K562 (cell line): ENCODE measurements at regions not wholly inside any gene's neighbourhood (a gene's known extent, or its start where the extent isn't known, plus 50 kb on each side); places are given as distances from the start of the nearest gene placed in this dataset.

Experiments used
- ATAC-seq: fragments of 200-7000 bp; cut with Tn5 transposase; 3 replicates; pipeline ENCODE4 v1.9.1; 2020; ENCODE audit warnings: moderate library complexity
- BruUV-seq: library from RNA; stranded (reverse); fragments of 400-500 nt; replicated peaks from 2 replicates; lab custom pipeline; 2021; lab: Mats Ljungman, UMichigan
- CTCF ChIA-PET: fragments of 300-600 bp; formaldehyde crosslinking; extraction: SDS; loops from one replicate; lab custom pipeline; 2021; ENCODE audit warnings: low intra/inter-chr PET ratio; lab: Yijun Ruan, JAX
- POLR2A ChIA-PET: fragments of 300-600, 350-650 bp; sonication (Branson Sonifier 250); formaldehyde crosslinking; extraction: SDS; loops from one replicate; lab custom pipeline; 2021; ENCODE audit warnings: antibody characterized with exemption, inconsistent platforms; lab: Yijun Ruan, JAX
- DNase-seq, 4 experiments: peaks; one replicate each; pipeline versions ENCODE4 v3.0.0 to v3.0.0-alpha.2; 2011 to 2018; ENCODE audit warnings: low spot score in 3 of 4, mixed read lengths in 3 of 4; ENCODE audit errors: extremely low read depth in 1 of 4
- FAIRE-seq: peaks from 2 replicates; lab custom pipeline; 2011; peaks lifted over from hg19 to GRCh38; lab: Jason Lieb, UNC
- H2AFZ ChIP-seq: 2 replicates; pipeline ENCODE4 v1.6.0; 2011; ENCODE audit warnings: low read depth, low read length, control low read depth, inconsistent platforms
- H3K27ac ChIP-seq: fragments of 200-600 bp; 3 replicates; pipeline ENCODE4 v1.8.0; 2011; ENCODE audit warnings: low read depth, mild to moderate bottlenecking, control low read depth, inconsistent platforms, low read length, moderate library complexity, mixed read lengths; ENCODE audit errors: extremely low read depth
- H3K27me3 ChIP-seq, 2 experiments: fragments of 300-600 bp in 1 of 2; 2 replicates in 1 of 2; 3 replicates in 1 of 2; pipeline versions ENCODE4 v1.6.0 to v1.8.0; 2011; ENCODE audit warnings: inconsistent platforms in 2 of 2, low read length in 2 of 2, mild to moderate bottlenecking in 1 of 2, mixed read lengths in 1 of 2, moderate library complexity in 1 of 2; ENCODE audit not compliant: control insufficient read depth in 2 of 2, insufficient read depth in 2 of 2
- H3K36me3 ChIP-seq: fragments of 300-600 bp; 3 replicates; pipeline ENCODE4 v1.8.0; 2011; ENCODE audit warnings: mild to moderate bottlenecking, low read length, inconsistent platforms; ENCODE audit not compliant: control insufficient read depth, insufficient read depth
- H3K4me1 ChIP-seq, 2 experiments: fragments of 200-600 bp in 1 of 2; replicated peaks in 1 of 2; 2 replicates in 1 of 2; 3 replicates in 1 of 2; pipeline versions ENCODE4 v1.5.1 to v1.8.0; 2011; ENCODE audit warnings: inconsistent platforms in 2 of 2, low read length in 2 of 2, mild to moderate bottlenecking in 1 of 2, mixed read lengths in 1 of 2, moderate library complexity in 1 of 2; ENCODE audit not compliant: control insufficient read depth in 2 of 2, insufficient read depth in 2 of 2
- H3K4me2 ChIP-seq: 2 replicates; pipeline ENCODE4 v1.6.1; 2011; ENCODE audit warnings: low read length, control low read depth, inconsistent platforms, mixed read lengths; ENCODE audit not compliant: insufficient read depth
- H3K4me3 ChIP-seq: fragments of 200-600 bp; sonication (generic), shearing (Covaris generic); 2 replicates; pipeline ENCODE4 v1.5.1; 2016; ENCODE audit warnings: control low read depth, inconsistent platforms
- H3K79me2 ChIP-seq: fragments of 200-600 bp; 3 replicates; pipeline ENCODE4 v1.8.0; 2011; ENCODE audit warnings: low read length, inconsistent platforms; ENCODE audit not compliant: control insufficient read depth, insufficient read depth
- H3K9ac ChIP-seq, 2 experiments: 2 replicates each; pipeline versions ENCODE4 v1.6.0 to v1.6.1; 2011; ENCODE audit warnings: low read depth in 2 of 2, low read length in 2 of 2, control low read depth in 1 of 2, inconsistent platforms in 1 of 2, mild to moderate bottlenecking in 1 of 2, mixed read lengths in 1 of 2; ENCODE audit not compliant: insufficient read depth in 1 of 2
- H3K9me1 ChIP-seq: one replicate; pipeline ENCODE4 v1.6.0; 2011; ENCODE audit warnings: inconsistent platforms, mild to moderate bottlenecking, low read length, moderate library complexity; ENCODE audit not compliant: control insufficient read depth, insufficient read depth
- H3K9me3 ChIP-seq: replicated peaks from 2 replicates; pipeline ENCODE4 v1.5.1; 2011; ENCODE audit warnings: low read depth, low read length, inconsistent platforms; ENCODE audit not compliant: control insufficient read depth, insufficient read depth
- H4K20me1 ChIP-seq: replicated peaks from 2 replicates; pipeline ENCODE4 v1.6.1; 2011; ENCODE audit warnings: low read length, inconsistent platforms, mixed read lengths; ENCODE audit not compliant: control insufficient read depth, insufficient read depth
- BRF1 ChIP-seq: IDR thresholded peaks from 3 replicates; pipeline ENCODE4 v1.6.1; 2011; ENCODE audit warnings: borderline replicate concordance, mild to moderate bottlenecking; ENCODE audit not compliant: insufficient read length; ENCODE audit errors: extremely low read depth
- CREBBP ChIP-seq: IDR thresholded peaks from one replicate; pipeline ENCODE4 v1.6.1; 2012; ENCODE audit warnings: low read depth, mild to moderate bottlenecking, control low read depth, inconsistent platforms, low read length
- DDX20 ChIP-seq: fragments of 450-650 bp; IDR thresholded peaks from 2 replicates; pipeline ENCODE4 v1.6.1; 2016; ENCODE audit warnings: missing genetic modification characterization, low read depth, mild to moderate bottlenecking, missing compliant biosample characterization, moderate library complexity
- DNMT1 ChIP-seq: fragments of 450-650 bp; IDR thresholded peaks from 2 replicates; pipeline ENCODE4 v1.6.1; 2016; ENCODE audit warnings: antibody characterized with exemption, mild to moderate bottlenecking
- EHMT2 ChIP-seq: fragments of 450-650 bp; IDR thresholded peaks from 2 replicates; pipeline ENCODE4 v1.6.1; 2018; ENCODE audit warnings: antibody characterized with exemption
- ELK1 ChIP-seq: sonication (generic); formaldehyde crosslinking; IDR thresholded peaks from 2 replicates; pipeline ENCODE4 v1.8.1; 2022; ENCODE audit warnings: missing genetic modification reagents
- EZH2 ChIP-seq: IDR thresholded peaks from 2 replicates; pipeline ENCODE4 v1.6.1; 2012; ENCODE audit warnings: low read depth, mild to moderate bottlenecking, inconsistent platforms, low read length, borderline replicate concordance
- HDAC3 ChIP-seq: fragments of 450-650 bp; IDR thresholded peaks from 2 replicates; pipeline ENCODE4 v1.6.1; 2018; ENCODE audit warnings: borderline replicate concordance, mild to moderate bottlenecking, moderate library complexity; ENCODE audit not compliant: partially characterized antibody
- PPARD ChIP-seq: fragments of 250-450 bp; sonication (Bioruptor Pico); IDR thresholded peaks from 2 replicates; pipeline ENCODE4 v1.8.0; 2022; ENCODE audit warnings: inconsistent platforms, mild to moderate bottlenecking, moderate library complexity
- RB1 ChIP-seq: fragments of 450-650 bp; IDR thresholded peaks from 2 replicates; pipeline ENCODE4 v1.6.1; 2017; ENCODE audit warnings: low read depth, mild to moderate bottlenecking
- TCF7 ChIP-seq: sonication (generic); IDR thresholded peaks from 2 replicates; pipeline ENCODE4 v1.6.1; 2016; ENCODE audit warnings: antibody characterized with exemption, borderline replicate concordance
- TRIM24 ChIP-seq, 2 experiments: fragments of 450-650 bp; IDR thresholded peaks; 2 replicates each; pipeline ENCODE4 v1.6.1; 2016
- ZBTB11 ChIP-seq, 3 experiments: fragments of 200-800 bp in 1 of 3; fragments of 250-450 bp in 1 of 3; fragments of 450-650 bp in 1 of 3; sonication (Bioruptor Pico) in 1 of 3; sonication (Bioruptor generic) in 1 of 3; formaldehyde crosslinking in 1 of 3; IDR thresholded peaks; 2 replicates each; pipeline versions ENCODE4 v1.6.1 to v1.8.0; 2016 to 2022; ENCODE audit warnings: mild to moderate bottlenecking in 2 of 3, missing genetic modification characterization in 2 of 3, missing compliant biosample characterization in 1 of 3, moderate library complexity in 1 of 3
- ZBTB12 ChIP-seq: fragments of 250-450 bp; sonication (Bioruptor Pico); IDR thresholded peaks from 2 replicates; pipeline ENCODE4 v1.4.0; 2020
- ZBTB17 ChIP-seq: fragments of 450-650 bp; formaldehyde crosslinking; IDR thresholded peaks from 2 replicates; pipeline ENCODE4 v1.4.0; 2020; ENCODE audit warnings: mild to moderate bottlenecking
- ZNF668 ChIP-seq: fragments of 250-450 bp; sonication (Bioruptor Pico); IDR thresholded peaks from 2 replicates; pipeline ENCODE4 v1.8.0; 2022; ENCODE audit warnings: mild to moderate bottlenecking, inconsistent platforms
- WGBS: fragments of 100-300 bp; shearing (Covaris generic); methylation state at CpG from one replicate; pipeline ENCODE4 v1.1.6; 2016; ENCODE audit warnings: low coverage, mixed read lengths; ENCODE audit not compliant: insufficient coverage; ENCODE audit errors: missing lambda C conversion rate; 5-methylcytosine and 5-hydroxymethylcytosine counted together
- in situ Hi-C: fragments of 300-500 bp; cut with MboI; formaldehyde crosslinking; loops from 4 replicates; pipeline ENCODE4 v1.15.0; 2018; ENCODE audit warnings: inconsistent platforms, mixed read lengths
- intact Hi-C: fragments of 100-400 bp; cut with micrococcal nuclease; formaldehyde crosslinking; loops from 2 replicates; pipeline ENCODE4 v1.14.2; 2022

DNA sequence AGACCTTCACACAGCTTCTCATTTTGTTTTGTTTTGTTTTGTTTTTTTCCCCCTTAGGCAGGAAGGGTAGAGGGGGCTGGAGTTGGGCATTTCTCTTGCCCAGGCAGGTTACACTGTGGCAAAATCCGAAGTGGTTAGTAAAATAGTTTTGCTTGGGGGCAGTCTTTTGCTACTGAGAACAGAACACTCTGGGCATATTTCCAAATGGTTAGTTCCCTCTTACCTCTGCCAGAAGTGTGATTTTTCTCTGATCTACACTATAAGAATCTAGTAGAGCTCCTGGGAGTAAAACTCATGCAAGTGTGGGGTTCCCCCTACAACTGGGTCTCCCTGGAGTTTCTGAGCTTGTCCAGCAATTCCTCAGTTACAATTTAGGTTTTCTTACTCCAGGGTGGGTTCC, 61.7 kb downstream of the NPS start:
- DNase-seq (no peak), ATAC-seq (no peak), FAIRE-seq (no peak)
- Histone ChIP-seq H3K27ac (no peak overlapping the region), H3K27me3 (no peaks in the 10 kb centered on the region), H3K9me1 (no peaks in the 10 kb centered on the region), H4K20me1 (no peaks in the 10 kb centered on the region), H3K79me2 (no peaks in the 10 kb centered on the region), H3K4me3 (no peak overlapping the region), H3K4me1 (no peaks in the 10 kb centered on the region), H3K4me2 (no peak overlapping the region), H3K9me3 (no peaks in the 10 kb centered on the region), H2AFZ (no peak overlapping the region), H3K36me3 (no peaks in the 10 kb centered on the region), H3K9ac (no peak overlapping the region)
- WGBS, result 0% methylated on average over 1 of the region's 1 CpG
- in situ Hi-C loops, result no loop called here
- BruUV-seq, result no TSS peak
- ChIA-PET CTCF (no interaction called here), POLR2A (no interaction called here)
- intact Hi-C loops, result no loop called here
- TF ChIP-seq DNMT1, result no peak
- no peak for TF ChIP-seq CREBBP
- TF ChIP-seq ZBTB11 (CRISPR knock-in tag; IDR thresholded peaks at IDR 0.05), result no peak
- no peak for TF ChIP-seq ZBTB12 (CRISPR knock-in tag)
- TF ChIP-seq TCF7, result no peak
- TF ChIP-seq TRIM24 (IDR thresholded peaks at IDR 0.05), result no peak
- no peak for TF ChIP-seq BRF1
- TF ChIP-seq EZH2, result no peak
- TF ChIP-seq ELK1 (CRISPR knock-in tag), result no peak
- no peak for TF ChIP-seq ZNF668 (CRISPR knock-in tag)
- TF ChIP-seq PPARD, result no peak
- TF ChIP-seq ZBTB17 (CRISPR knock-in tag), result no peak
- TF ChIP-seq EHMT2, result no peak
- TF ChIP-seq HDAC3, result no peak
- no peak for TF ChIP-seq DDX20 (tag)
- TF ChIP-seq RB1, result no peak
